ENCODE measurements at regions not wholly inside any gene's neighbourhood (a gene's known extent, or its start where the extent isn't known, plus 50 kb on each side); places are given as distances from the start of the nearest gene placed in this dataset.

DNA sequence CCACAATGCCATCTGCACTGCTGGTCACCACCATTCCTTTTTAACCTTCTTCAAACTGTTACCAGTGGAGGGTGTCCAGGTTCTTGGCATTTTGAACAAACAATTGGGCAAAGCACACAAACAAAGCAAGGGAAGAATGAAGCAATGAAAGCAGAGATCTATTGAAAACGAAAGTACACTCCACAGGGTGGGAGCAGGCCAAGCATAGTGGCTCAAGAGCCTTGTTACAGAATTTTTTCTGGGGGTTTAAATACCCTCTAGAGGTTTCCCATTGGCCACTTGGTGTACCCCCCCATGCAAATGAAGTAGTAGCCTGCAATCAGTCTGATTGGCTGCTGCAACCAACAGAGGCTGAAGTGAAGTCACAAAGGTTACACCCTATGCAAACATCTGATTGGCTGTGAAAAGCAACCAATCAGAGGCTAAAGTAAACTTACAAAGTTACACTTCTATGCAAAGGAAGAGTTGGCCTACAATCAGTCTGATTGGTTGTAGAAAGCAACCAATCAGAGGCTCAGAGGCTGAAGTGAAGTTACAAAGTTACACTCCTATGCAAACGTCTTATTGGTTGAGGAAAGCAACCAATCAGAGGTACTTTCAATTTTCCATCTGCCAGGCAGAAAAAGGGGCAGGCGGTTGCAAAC, 103.2 kb upstream of the WAC start:
- Histone ChIP-seq H4K20me1 (replicated peaks; ENCODE audit: insufficient read depth) (no peaks in the 10 kb centered on the region), H3K27ac (ENCODE audit: low read depth) (no peak overlapping the region), H3K4me2 (no peak overlapping the region), H3K36me3 (ENCODE audit: insufficient read depth) (no peaks in the 10 kb centered on the region), H3K79me2 (replicated peaks; ENCODE audit: insufficient read depth) (no peaks in the 10 kb centered on the region), H2AFZ (no peak overlapping the region), H3K27me3 (ENCODE audit: insufficient read depth) (no peaks in the 10 kb centered on the region), H3K4me1 (ENCODE audit: insufficient read depth) (peaks cover 9% of the 10 kb centered on the region), H3K4me3 (no peak overlapping the region), H3K9me2 (ENCODE audit: insufficient read depth) (no peaks in the 10 kb centered on the region), H3F3A (replicated peaks; ENCODE audit: low read depth) (no peaks in the 10 kb centered on the region)
- Mint-ChIP-seq H3K9me3 (peaks cover 10% of the 10 kb centered on the region; the same call in 2 of the 3 replicates), H3K27ac (no peak overlapping the region), H3K27me3 (ENCODE audit: insufficient read depth, low read depth, poor library complexity) (no peaks in the 10 kb centered on the region), H3K4me1 (peaks cover 17% of the 10 kb centered on the region), H3K36me3 (ENCODE audit: low read depth) (no peaks in the 10 kb centered on the region), H3K4me3 (no peak overlapping the region)
- ATAC-seq: no peak
- TF ChIP-seq STAT1 (IDR thresholded peaks at IDR 0.05; ENCODE audit: unreplicated experiment) (no peak), CREB1 (CRISPR knock-in tag; IDR thresholded peaks at IDR 0.05; ENCODE audit: low read depth) (no peak), JUNB (IDR thresholded peaks at IDR 0.05; ENCODE audit: unreplicated experiment) (no peak), EZH2 (IDR thresholded peaks at IDR 0.05; ENCODE audit: low read depth, unreplicated experiment) (no peak), EZH2phosphoT487 (IDR thresholded peaks at IDR 0.05; ENCODE audit: unreplicated experiment) (no peak), ZNF114 (CRISPR knock-in tag; IDR thresholded peaks at IDR 0.05) (no peak), ZNF331 (CRISPR knock-in tag; IDR thresholded peaks at IDR 0.05; ENCODE audit: low read depth) (no peak), POLR2AphosphoS5 (IDR thresholded peaks at IDR 0.05; ENCODE audit: low read depth) (no peak), NANOG (IDR thresholded peaks at IDR 0.05; ENCODE audit: borderline replicate concordance) (no peak)
- TF ChIP-seq, protein P1, sequence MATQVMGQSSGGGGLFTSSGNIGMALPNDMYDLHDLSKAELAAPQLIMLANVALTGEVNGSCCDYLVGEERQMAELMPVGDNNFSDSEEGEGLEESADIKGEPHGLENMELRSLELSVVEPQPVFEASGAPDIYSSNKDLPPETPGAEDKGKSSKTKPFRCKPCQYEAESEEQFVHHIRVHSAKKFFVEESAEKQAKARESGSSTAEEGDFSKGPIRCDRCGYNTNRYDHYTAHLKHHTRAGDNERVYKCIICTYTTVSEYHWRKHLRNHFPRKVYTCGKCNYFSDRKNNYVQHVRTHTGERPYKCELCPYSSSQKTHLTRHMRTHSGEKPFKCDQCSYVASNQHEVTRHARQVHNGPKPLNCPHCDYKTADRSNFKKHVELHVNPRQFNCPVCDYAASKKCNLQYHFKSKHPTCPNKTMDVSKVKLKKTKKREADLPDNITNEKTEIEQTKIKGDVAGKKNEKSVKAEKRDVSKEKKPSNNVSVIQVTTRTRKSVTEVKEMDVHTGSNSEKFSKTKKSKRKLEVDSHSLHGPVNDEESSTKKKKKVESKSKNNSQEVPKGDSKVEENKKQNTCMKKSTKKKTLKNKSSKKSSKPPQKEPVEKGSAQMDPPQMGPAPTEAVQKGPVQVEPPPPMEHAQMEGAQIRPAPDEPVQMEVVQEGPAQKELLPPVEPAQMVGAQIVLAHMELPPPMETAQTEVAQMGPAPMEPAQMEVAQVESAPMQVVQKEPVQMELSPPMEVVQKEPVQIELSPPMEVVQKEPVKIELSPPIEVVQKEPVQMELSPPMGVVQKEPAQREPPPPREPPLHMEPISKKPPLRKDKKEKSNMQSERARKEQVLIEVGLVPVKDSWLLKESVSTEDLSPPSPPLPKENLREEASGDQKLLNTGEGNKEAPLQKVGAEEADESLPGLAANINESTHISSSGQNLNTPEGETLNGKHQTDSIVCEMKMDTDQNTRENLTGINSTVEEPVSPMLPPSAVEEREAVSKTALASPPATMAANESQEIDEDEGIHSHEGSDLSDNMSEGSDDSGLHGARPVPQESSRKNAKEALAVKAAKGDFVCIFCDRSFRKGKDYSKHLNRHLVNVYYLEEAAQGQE (IDR thresholded peaks at IDR 0.05; ENCODE audit: unreplicated experiment): no peak
- TF ChIP-seq, protein P2, sequence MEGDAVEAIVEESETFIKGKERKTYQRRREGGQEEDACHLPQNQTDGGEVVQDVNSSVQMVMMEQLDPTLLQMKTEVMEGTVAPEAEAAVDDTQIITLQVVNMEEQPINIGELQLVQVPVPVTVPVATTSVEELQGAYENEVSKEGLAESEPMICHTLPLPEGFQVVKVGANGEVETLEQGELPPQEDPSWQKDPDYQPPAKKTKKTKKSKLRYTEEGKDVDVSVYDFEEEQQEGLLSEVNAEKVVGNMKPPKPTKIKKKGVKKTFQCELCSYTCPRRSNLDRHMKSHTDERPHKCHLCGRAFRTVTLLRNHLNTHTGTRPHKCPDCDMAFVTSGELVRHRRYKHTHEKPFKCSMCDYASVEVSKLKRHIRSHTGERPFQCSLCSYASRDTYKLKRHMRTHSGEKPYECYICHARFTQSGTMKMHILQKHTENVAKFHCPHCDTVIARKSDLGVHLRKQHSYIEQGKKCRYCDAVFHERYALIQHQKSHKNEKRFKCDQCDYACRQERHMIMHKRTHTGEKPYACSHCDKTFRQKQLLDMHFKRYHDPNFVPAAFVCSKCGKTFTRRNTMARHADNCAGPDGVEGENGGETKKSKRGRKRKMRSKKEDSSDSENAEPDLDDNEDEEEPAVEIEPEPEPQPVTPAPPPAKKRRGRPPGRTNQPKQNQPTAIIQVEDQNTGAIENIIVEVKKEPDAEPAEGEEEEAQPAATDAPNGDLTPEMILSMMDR (conservative IDR thresholded peaks at IDR 0.05; ENCODE audit: low read depth in 2 of 2): no peak
- TF ChIP-seq, protein P3, sequence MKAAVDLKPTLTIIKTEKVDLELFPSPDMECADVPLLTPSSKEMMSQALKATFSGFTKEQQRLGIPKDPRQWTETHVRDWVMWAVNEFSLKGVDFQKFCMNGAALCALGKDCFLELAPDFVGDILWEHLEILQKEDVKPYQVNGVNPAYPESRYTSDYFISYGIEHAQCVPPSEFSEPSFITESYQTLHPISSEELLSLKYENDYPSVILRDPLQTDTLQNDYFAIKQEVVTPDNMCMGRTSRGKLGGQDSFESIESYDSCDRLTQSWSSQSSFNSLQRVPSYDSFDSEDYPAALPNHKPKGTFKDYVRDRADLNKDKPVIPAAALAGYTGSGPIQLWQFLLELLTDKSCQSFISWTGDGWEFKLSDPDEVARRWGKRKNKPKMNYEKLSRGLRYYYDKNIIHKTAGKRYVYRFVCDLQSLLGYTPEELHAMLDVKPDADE (IDR thresholded peaks at IDR 0.05): no peak
- TF ChIP-seq, protein P4, sequence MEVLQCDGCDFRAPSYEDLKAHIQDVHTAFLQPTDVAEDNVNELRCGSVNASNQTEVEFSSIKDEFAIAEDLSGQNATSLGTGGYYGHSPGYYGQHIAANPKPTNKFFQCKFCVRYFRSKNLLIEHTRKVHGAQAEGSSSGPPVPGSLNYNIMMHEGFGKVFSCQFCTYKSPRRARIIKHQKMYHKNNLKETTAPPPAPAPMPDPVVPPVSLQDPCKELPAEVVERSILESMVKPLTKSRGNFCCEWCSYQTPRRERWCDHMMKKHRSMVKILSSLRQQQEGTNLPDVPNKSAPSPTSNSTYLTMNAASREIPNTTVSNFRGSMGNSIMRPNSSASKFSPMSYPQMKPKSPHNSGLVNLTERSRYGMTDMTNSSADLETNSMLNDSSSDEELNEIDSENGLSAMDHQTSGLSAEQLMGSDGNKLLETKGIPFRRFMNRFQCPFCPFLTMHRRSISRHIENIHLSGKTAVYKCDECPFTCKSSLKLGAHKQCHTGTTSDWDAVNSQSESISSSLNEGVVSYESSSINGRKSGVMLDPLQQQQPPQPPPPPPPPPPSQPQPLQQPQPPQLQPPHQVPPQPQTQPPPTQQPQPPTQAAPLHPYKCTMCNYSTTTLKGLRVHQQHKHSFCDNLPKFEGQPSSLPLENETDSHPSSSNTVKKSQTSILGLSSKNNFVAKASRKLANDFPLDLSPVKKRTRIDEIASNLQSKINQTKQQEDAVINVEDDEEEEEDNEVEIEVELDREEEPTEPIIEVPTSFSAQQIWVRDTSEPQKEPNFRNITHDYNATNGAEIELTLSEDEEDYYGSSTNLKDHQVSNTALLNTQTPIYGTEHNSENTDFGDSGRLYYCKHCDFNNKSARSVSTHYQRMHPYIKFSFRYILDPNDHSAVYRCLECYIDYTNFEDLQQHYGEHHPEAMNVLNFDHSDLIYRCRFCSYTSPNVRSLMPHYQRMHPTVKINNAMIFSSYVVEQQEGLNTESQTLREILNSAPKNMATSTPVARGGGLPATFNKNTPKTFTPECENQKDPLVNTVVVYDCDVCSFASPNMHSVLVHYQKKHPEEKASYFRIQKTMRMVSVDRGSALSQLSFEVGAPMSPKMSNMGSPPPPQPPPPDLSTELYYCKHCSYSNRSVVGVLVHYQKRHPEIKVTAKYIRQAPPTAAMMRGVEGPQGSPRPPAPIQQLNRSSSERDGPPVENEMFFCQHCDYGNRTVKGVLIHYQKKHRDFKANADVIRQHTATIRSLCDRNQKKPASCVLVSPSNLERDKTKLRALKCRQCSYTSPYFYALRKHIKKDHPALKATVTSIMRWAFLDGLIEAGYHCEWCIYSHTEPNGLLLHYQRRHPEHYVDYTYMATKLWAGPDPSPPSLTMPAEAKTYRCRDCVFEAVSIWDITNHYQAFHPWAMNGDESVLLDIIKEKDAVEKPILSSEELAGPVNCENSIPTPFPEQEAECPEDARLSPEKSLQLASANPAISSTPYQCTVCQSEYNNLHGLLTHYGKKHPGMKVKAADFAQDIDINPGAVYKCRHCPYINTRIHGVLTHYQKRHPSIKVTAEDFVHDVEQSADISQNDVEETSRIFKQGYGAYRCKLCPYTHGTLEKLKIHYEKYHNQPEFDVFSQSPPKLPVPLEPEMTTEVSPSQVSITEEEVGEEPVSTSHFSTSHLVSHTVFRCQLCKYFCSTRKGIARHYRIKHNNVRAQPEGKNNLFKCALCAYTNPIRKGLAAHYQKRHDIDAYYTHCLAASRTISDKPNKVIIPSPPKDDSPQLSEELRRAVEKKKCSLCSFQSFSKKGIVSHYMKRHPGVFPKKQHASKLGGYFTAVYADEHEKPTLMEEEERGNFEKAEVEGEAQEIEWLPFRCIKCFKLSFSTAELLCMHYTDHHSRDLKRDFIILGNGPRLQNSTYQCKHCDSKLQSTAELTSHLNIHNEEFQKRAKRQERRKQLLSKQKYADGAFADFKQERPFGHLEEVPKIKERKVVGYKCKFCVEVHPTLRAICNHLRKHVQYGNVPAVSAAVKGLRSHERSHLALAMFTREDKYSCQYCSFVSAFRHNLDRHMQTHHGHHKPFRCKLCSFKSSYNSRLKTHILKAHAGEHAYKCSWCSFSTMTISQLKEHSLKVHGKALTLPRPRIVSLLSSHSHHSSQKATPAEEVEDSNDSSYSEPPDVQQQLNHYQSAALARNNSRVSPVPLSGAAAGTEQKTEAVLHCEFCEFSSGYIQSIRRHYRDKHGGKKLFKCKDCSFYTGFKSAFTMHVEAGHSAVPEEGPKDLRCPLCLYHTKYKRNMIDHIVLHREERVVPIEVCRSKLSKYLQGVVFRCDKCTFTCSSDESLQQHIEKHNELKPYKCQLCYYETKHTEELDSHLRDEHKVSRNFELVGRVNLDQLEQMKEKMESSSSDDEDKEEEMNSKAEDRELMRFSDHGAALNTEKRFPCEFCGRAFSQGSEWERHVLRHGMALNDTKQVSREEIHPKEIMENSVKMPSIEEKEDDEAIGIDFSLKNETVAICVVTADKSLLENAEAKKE (CRISPR knock-in tag; IDR thresholded peaks at IDR 0.05): no peak
- peak; percentile 26 for DNase-seq (ENCODE audit: low spot score)
